Suprapubic skin (tissue), 3 donors: ENCODE measurements at regions not wholly inside any gene's neighbourhood (a gene's known extent, or its start where the extent isn't known, plus 50 kb on each side); places are given as distances from the start of the nearest gene placed in this dataset.

Experiments
- EP300 ChIP-seq: sonication (generic); formaldehyde crosslinking; IDR thresholded peaks from one replicate; pipeline ENCODE4 v1.6.1; 2017; ENCODE audit warnings: antibody characterized with exemption
- POLR2A ChIP-seq, 2 donors: fragments of 450-650 bp; IDR thresholded peaks; one replicate each; pipeline ENCODE4 v1.6.1; 2017; ENCODE audit warnings: antibody characterized with exemption in 2 of 2, mild to moderate bottlenecking in 2 of 2, moderate library complexity in 2 of 2
- TF ChIP-seq, protein P1 (sequence below), 2 donors: fragments of 200-600 bp in 1 of 2; fragments of 450-650 bp in 1 of 2; sonication (generic) in 1 of 2; IDR thresholded peaks; one replicate each; pipeline ENCODE4 v1.5.1; 2016 to 2019; ENCODE audit warnings: antibody characterized with exemption in 2 of 2, mild to moderate bottlenecking in 1 of 2, moderate library complexity in 1 of 2

DNA sequence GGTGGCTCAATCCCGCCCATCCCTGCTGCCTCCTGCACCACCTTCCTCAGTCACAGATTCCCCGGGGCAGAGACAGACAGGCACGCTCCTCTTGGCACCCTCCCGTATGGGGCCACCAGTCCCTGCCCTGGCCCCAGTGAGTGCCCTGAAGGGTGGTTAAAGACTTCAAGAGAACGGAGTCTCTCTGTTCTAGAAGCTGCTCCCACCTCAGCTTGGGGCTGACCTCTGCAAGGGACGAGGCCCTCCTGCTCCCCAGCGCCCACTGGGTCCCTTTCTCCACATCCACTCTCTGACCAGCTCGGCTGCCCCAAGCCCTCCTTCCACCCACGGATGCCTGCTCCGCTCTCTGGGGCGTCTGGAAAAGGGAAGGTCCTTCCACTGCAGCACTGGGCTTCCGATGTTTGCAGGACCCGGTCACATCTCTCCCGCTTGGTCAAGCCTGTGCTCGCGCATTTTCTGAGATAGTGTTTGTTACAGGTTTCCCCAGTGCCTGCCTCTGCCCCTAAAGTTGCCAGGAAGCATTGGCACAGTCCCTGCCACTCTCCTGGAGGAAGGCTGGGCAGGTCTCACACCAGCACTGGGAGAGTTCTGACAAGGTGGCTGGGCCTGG, 1487.9 kb downstream of the TBC1D22A start:
- TF ChIP-seq, protein P1, sequence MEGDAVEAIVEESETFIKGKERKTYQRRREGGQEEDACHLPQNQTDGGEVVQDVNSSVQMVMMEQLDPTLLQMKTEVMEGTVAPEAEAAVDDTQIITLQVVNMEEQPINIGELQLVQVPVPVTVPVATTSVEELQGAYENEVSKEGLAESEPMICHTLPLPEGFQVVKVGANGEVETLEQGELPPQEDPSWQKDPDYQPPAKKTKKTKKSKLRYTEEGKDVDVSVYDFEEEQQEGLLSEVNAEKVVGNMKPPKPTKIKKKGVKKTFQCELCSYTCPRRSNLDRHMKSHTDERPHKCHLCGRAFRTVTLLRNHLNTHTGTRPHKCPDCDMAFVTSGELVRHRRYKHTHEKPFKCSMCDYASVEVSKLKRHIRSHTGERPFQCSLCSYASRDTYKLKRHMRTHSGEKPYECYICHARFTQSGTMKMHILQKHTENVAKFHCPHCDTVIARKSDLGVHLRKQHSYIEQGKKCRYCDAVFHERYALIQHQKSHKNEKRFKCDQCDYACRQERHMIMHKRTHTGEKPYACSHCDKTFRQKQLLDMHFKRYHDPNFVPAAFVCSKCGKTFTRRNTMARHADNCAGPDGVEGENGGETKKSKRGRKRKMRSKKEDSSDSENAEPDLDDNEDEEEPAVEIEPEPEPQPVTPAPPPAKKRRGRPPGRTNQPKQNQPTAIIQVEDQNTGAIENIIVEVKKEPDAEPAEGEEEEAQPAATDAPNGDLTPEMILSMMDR (IDR thresholded peaks at IDR 0.05) = no peak
- TF ChIP-seq POLR2A (IDR thresholded peaks at IDR 0.05) (no peak), EP300 (no peak)
